SU-DHL-6 (cell line): ENCODE measurements at regions not wholly inside any gene's neighbourhood (a gene's known extent, or its start where the extent isn't known, plus 50 kb on each side); places are given as distances from the start of the nearest gene placed in this dataset.

ENCODE experiments used
- H2AFZ ChIP-seq: fragments of 200-600 bp; sonication (generic); 2 replicates; pipeline ENCODE4 v1.6.1; 2014; ENCODE audit warnings: low read depth, mild to moderate bottlenecking, moderate library complexity, mixed read lengths, antibody characterized with exemption, low read length; ENCODE audit not compliant: severe bottlenecking
- H3F3A ChIP-seq: fragments of 200-600 bp; shearing (Covaris generic); 2 replicates; pipeline ENCODE4 v1.6.0; 2016; ENCODE audit warnings: antibody characterized with exemption, mild to moderate bottlenecking; ENCODE audit not compliant: insufficient read depth
- H3K27ac ChIP-seq: fragments of 200-600 bp; sonication (generic); 2 replicates; pipeline ENCODE4 v1.5.1; 2016; ENCODE audit warnings: low read depth, mild to moderate bottlenecking, low read length, moderate library complexity, mixed read lengths
- H3K27me3 ChIP-seq: fragments of 200-600 bp; sonication (generic), shearing (Covaris generic); 2 replicates; pipeline ENCODE4 v1.6.0; 2014; ENCODE audit warnings: mild to moderate bottlenecking, low read length
- H3K36me3 ChIP-seq: fragments of 200-600 bp; sonication (generic); 2 replicates; pipeline ENCODE4 v1.6.1; 2014; ENCODE audit warnings: mild to moderate bottlenecking, low read length, mixed read lengths
- H3K4me2 ChIP-seq: fragments of 300-600, 200-600 bp; shearing (Covaris generic), sonication (generic); 2 replicates; pipeline ENCODE4 v1.6.0; 2014; ENCODE audit warnings: low read length, low read depth, mild to moderate bottlenecking; ENCODE audit not compliant: poor library complexity, severe bottlenecking
- H3K4me3 ChIP-seq: fragments of 200-600 bp; sonication (generic); 2 replicates; pipeline ENCODE4 v1.5.1; 2014; ENCODE audit warnings: antibody characterized with exemption, low read length, mild to moderate bottlenecking, mixed read lengths; ENCODE audit not compliant: insufficient read depth, poor library complexity, severe bottlenecking
- H3K79me2 ChIP-seq: fragments of 200-600 bp; sonication (generic); 2 replicates; pipeline ENCODE4 v1.6.1; 2014; ENCODE audit warnings: mild to moderate bottlenecking, low read length, moderate library complexity; ENCODE audit not compliant: insufficient read depth
- H3K9ac ChIP-seq: fragments of 200-600 bp; sonication (generic); 2 replicates; pipeline ENCODE4 v1.7.0; 2014; ENCODE audit warnings: mild to moderate bottlenecking, low read length
- H3K9me2 ChIP-seq: fragments of 200-600 bp; sonication (generic); replicated peaks from 2 replicates; pipeline ENCODE4 v1.6.1; 2014; ENCODE audit warnings: low read length; ENCODE audit not compliant: insufficient read depth
- H3K9me3 ChIP-seq: fragments of 200-600 bp; sonication (generic); 2 replicates; pipeline ENCODE4 v1.6.1; 2014; ENCODE audit warnings: low read length, mixed read lengths; ENCODE audit not compliant: insufficient read depth
- H4K20me1 ChIP-seq: fragments of 200-600 bp; sonication (generic); 2 replicates; pipeline ENCODE4 v1.6.1; 2014; ENCODE audit warnings: low read depth, mild to moderate bottlenecking, antibody characterized with exemption, low read length, moderate library complexity, mixed read lengths
- CTCF ChIP-seq: fragments of 200-600 bp; sonication (generic); IDR thresholded peaks from one replicate; pipeline ENCODE4 v1.5.1; 2017; ENCODE audit warnings: antibody characterized with exemption, mild to moderate bottlenecking, low read length, moderate library complexity; ENCODE audit not compliant: insufficient read depth, poor library complexity, severe bottlenecking
- EZH2phosphoT487 ChIP-seq: fragments of 200-600 bp; sonication (generic), shearing (Covaris generic); conservative IDR thresholded peaks from 2 replicates; pipeline ENCODE4 v1.6.1; 2018; ENCODE audit warnings: mild to moderate bottlenecking, antibody characterized with exemption, low read length, moderate library complexity, mixed read lengths

- no peak overlapping the region for H3K9ac ChIP-seq
- no peak overlapping the region for H3K4me2 ChIP-seq
- no peaks in the 10 kb centered on the region for H3F3A ChIP-seq
- H3K27me3 ChIP-seq = no peaks in the 10 kb centered on the region
- no peak for TF ChIP-seq CTCF
- TF ChIP-seq EZH2phosphoT487 = no peak
- H3K79me2 ChIP-seq = no peaks in the 10 kb centered on the region
- H3K9me3 ChIP-seq = no peaks in the 10 kb centered on the region
- no peak overlapping the region for H3K4me3 ChIP-seq
- H3K9me2 ChIP-seq = no peaks in the 10 kb centered on the region
- H3K36me3 ChIP-seq = no peaks in the 10 kb centered on the region
- no peak overlapping the region for H2AFZ ChIP-seq
- no peaks in the 10 kb centered on the region for H4K20me1 ChIP-seq
- H3K27ac ChIP-seq = no peak overlapping the region
Observed at GRCh38 chr3:176522436-176522835, 674.8 kb downstream of the TBL1XR1 start.

GRCh38 chr3:176521531-176522175 is 675.6 kb downstream of the TBL1XR1 start:
- Histone ChIP-seq H3F3A (no peaks in the 10 kb centered on the region), H3K9me3 (no peaks in the 10 kb centered on the region), H3K4me2 (no peak overlapping the region), H3K79me2 (no peaks in the 10 kb centered on the region), H4K20me1 (no peaks in the 10 kb centered on the region), H3K9me2 (no peaks in the 10 kb centered on the region), H3K36me3 (no peaks in the 10 kb centered on the region), H2AFZ (no peak overlapping the region), H3K27ac (no peak overlapping the region), H3K9ac (no peak overlapping the region), H3K27me3 (no peaks in the 10 kb centered on the region), H3K4me3 (no peak overlapping the region)
- TF ChIP-seq CTCF (no peak), EZH2phosphoT487 (no peak)

GRCh38 chr3:176514297-176514696 is 683.0 kb downstream of the TBL1XR1 start:
- peaks cover 31% of the 10 kb centered on the region; the same call in 1 of the 2 replicates for H3K9me3 ChIP-seq
- no peak overlapping the region for H2AFZ ChIP-seq
- H3K79me2 ChIP-seq = no peaks in the 10 kb centered on the region

More at GRCh38 chr3:176514297-176514696, 683.0 kb downstream of the TBL1XR1 start:
- no peak overlapping the region for H3K4me2 ChIP-seq
- H3K9ac ChIP-seq = no peak overlapping the region
- H3F3A ChIP-seq = no peaks in the 10 kb centered on the region
- H4K20me1 ChIP-seq = no peaks in the 10 kb centered on the region
- no peak overlapping the region for H3K27ac ChIP-seq
- no peaks in the 10 kb centered on the region for H3K27me3 ChIP-seq
- no peak overlapping the region for H3K4me3 ChIP-seq
- H3K9me2 ChIP-seq = no peaks in the 10 kb centered on the region
- TF ChIP-seq CTCF (peak; percentile 36), EZH2phosphoT487 (no peak)
- H3K36me3 ChIP-seq = no peaks in the 10 kb centered on the region
